H9 (cell line): ENCODE measurements at regions not wholly inside any gene's neighbourhood (a gene's known extent, or its start where the extent isn't known, plus 50 kb on each side); places are given as distances from the start of the nearest gene placed in this dataset.

ENCODE experiments used
- DNase-seq: peaks from one replicate; pipeline ENCODE4 v3.0.0-alpha.2; 2017
- H2AFZ ChIP-seq: one replicate; pipeline ENCODE4 v1.6.1; 2013; ENCODE audit warnings: mild to moderate bottlenecking, low read length, control low read depth, moderate library complexity
- H2AK5ac ChIP-seq: 2 replicates; pipeline ENCODE4 v1.6.1; 2013; ENCODE audit warnings: low read length, control low read depth, mixed read lengths; ENCODE audit not compliant: insufficient read length
- H2BK120ac ChIP-seq: one replicate; pipeline ENCODE4 v1.6.1; 2013; ENCODE audit warnings: low read depth, mild to moderate bottlenecking, low read length, control low read depth, inconsistent platforms; ENCODE audit not compliant: poor library complexity, severe bottlenecking
- H2BK12ac ChIP-seq: 2 replicates; pipeline ENCODE4 v1.6.1; 2013; ENCODE audit warnings: low read length, control low read depth, mixed read lengths, low read depth; ENCODE audit not compliant: insufficient read length
- H2BK15ac ChIP-seq: 2 replicates; pipeline ENCODE4 v1.6.1; 2013; ENCODE audit warnings: low read depth, low read length, control low read depth
- H2BK20ac ChIP-seq: one replicate; pipeline ENCODE4 v1.6.1; 2013; ENCODE audit warnings: low read depth, mild to moderate bottlenecking, low read length, control low read depth, inconsistent platforms; ENCODE audit not compliant: poor library complexity, severe bottlenecking
- H2BK5ac ChIP-seq: 2 replicates; pipeline ENCODE4 v1.6.1; 2013; ENCODE audit warnings: low read length, control low read depth, mixed read lengths; ENCODE audit not compliant: insufficient read length
- H3K14ac ChIP-seq: 2 replicates; pipeline ENCODE4 v1.6.1; 2013; ENCODE audit warnings: low read length, control low read depth; ENCODE audit not compliant: insufficient read depth
- H3K18ac ChIP-seq: 2 replicates; pipeline ENCODE4 v1.6.1; 2013; ENCODE audit warnings: low read depth, mild to moderate bottlenecking, mixed read lengths, low read length, control low read depth; ENCODE audit not compliant: insufficient read length
- H3K23ac ChIP-seq: 2 replicates; pipeline ENCODE4 v1.6.1; 2013; ENCODE audit warnings: low read length, control low read depth, mixed read lengths, low read depth; ENCODE audit not compliant: insufficient read length
- H3K23me2 ChIP-seq: 2 replicates; pipeline ENCODE4 v1.6.1; 2013; ENCODE audit warnings: low read depth, mild to moderate bottlenecking, mixed read lengths, low read length, control low read depth; ENCODE audit not compliant: insufficient read length, poor library complexity, severe bottlenecking
- H3K27ac ChIP-seq: 2 replicates; pipeline ENCODE4 v1.5.1; 2013; ENCODE audit warnings: low read length, control low read depth, mixed read lengths, low read depth; ENCODE audit not compliant: insufficient read length
- H3K27me3 ChIP-seq: 2 replicates; pipeline ENCODE4 v1.6.1; 2013; ENCODE audit warnings: low read length, control low read depth, inconsistent platforms; ENCODE audit not compliant: insufficient read depth
- H3K4ac ChIP-seq: 2 replicates; pipeline ENCODE4 v1.6.1; 2013; ENCODE audit warnings: low read depth, mild to moderate bottlenecking, control low read depth, inconsistent platforms, low read length, moderate library complexity
- H3K4me1 ChIP-seq: 2 replicates; pipeline ENCODE4 v1.6.1; 2013; ENCODE audit warnings: low read length, control low read depth, inconsistent platforms; ENCODE audit not compliant: insufficient read depth
- H3K4me2 ChIP-seq: 2 replicates; pipeline ENCODE4 v1.6.1; 2013; ENCODE audit warnings: low read length, control low read depth, mixed read lengths; ENCODE audit not compliant: insufficient read length, insufficient read depth
- H3K56ac ChIP-seq: 2 replicates; pipeline ENCODE4 v1.6.1; 2013; ENCODE audit warnings: low read depth, mild to moderate bottlenecking, mixed read lengths, low read length, control low read depth; ENCODE audit not compliant: insufficient read length
- H3K79me1 ChIP-seq: 2 replicates; pipeline ENCODE4 v1.6.1; 2013; ENCODE audit warnings: low read depth, mild to moderate bottlenecking, moderate library complexity, low read length, control low read depth, inconsistent platforms; ENCODE audit not compliant: insufficient read depth, poor library complexity, severe bottlenecking
- H3K79me2 ChIP-seq: 2 replicates; pipeline ENCODE4 v1.6.1; 2013; ENCODE audit warnings: low read length, control low read depth, inconsistent platforms; ENCODE audit not compliant: insufficient read depth
- H3K9ac ChIP-seq: 2 replicates; pipeline ENCODE4 v1.6.1; 2013; ENCODE audit warnings: low read length, control low read depth, mixed read lengths; ENCODE audit not compliant: insufficient read length; ENCODE audit errors: extremely low read depth
- H3K9me3 ChIP-seq: one replicate; pipeline ENCODE4 v1.6.1; 2013; ENCODE audit warnings: low read depth, low read length, inconsistent platforms; ENCODE audit not compliant: control insufficient read depth
- H3T11ph ChIP-seq: one replicate; pipeline ENCODE4 v1.6.1; 2013; ENCODE audit warnings: mild to moderate bottlenecking, low read length, control low read depth, inconsistent platforms
- H4K20me1 ChIP-seq: one replicate; pipeline ENCODE4 v1.6.1; 2013; ENCODE audit not compliant: control insufficient read depth, insufficient read length, insufficient read depth
- H4K5ac ChIP-seq: 2 replicates; pipeline ENCODE4 v1.6.1; 2013; ENCODE audit warnings: low read depth, mild to moderate bottlenecking, mixed read lengths, low read length, control low read depth; ENCODE audit not compliant: insufficient read length
- H4K8ac ChIP-seq: replicated peaks from 2 replicates; pipeline ENCODE4 v1.6.1; 2013; ENCODE audit warnings: low read length, control low read depth, mixed read lengths, low read depth; ENCODE audit not compliant: insufficient read length
- H4K91ac ChIP-seq: 2 replicates; pipeline ENCODE4 v1.6.1; 2013; ENCODE audit warnings: low read depth, mild to moderate bottlenecking, moderate library complexity, mixed read lengths, low read length, control low read depth; ENCODE audit not compliant: insufficient read length
- H3K27ac Mint-ChIP-seq, 3 experiments: 2 replicates in 2 of 3; 3 replicates in 1 of 3; pipeline ENCODE4 v1.8.0; 2020 to 2021; ENCODE audit warnings: mixed read lengths in 3 of 3, mild to moderate bottlenecking in 1 of 3, moderate library complexity in 1 of 3
- H3K27me3 Mint-ChIP-seq: 2 replicates; pipeline ENCODE4 v1.8.0; 2021; ENCODE audit warnings: low read depth, mild to moderate bottlenecking, moderate library complexity, mixed read lengths
- H3K36me3 Mint-ChIP-seq, 3 experiments: 2 replicates in 2 of 3; 3 replicates in 1 of 3; pipeline ENCODE4 v1.8.0; 2020 to 2021; ENCODE audit warnings: low read depth in 3 of 3, mixed read lengths in 3 of 3; ENCODE audit not compliant: insufficient read depth in 1 of 3
- H3K4me1 Mint-ChIP-seq, 2 experiments: 2 replicates each; pipeline ENCODE4 v1.8.0; 2020; ENCODE audit warnings: mixed read lengths in 2 of 2
- H3K4me3 Mint-ChIP-seq, 2 experiments: 2 replicates in 1 of 2; 3 replicates in 1 of 2; pipeline ENCODE4 v1.8.0; 2020 to 2021; ENCODE audit warnings: mild to moderate bottlenecking in 2 of 2, mixed read lengths in 2 of 2, moderate library complexity in 1 of 2
- H3K9me3 Mint-ChIP-seq, 2 experiments: 2 replicates in 1 of 2; 3 replicates in 1 of 2; pipeline ENCODE4 v1.8.0; 2020; ENCODE audit warnings: mild to moderate bottlenecking in 2 of 2, mixed read lengths in 2 of 2, moderate library complexity in 1 of 2
- WGBS: extraction: QIAGEN DNeasy Blood & Tissue Kit; methylation state at CpG from one replicate; pipeline ENCODE4 v1.1.7; 2013; ENCODE audit warnings: missing lambda C conversion rate, low lambda C conversion rate, mixed read lengths; ENCODE audit not compliant: insufficient read length; ENCODE audit errors: extremely low coverage; 5-methylcytosine and 5-hydroxymethylcytosine counted together
- TF ChIP-seq, protein P1 (sequence below): fragments of 200-600 bp; sonication (generic); conservative IDR thresholded peaks from 3 replicates; pipeline ENCODE4 v1.8.0; 2021; ENCODE audit warnings: antibody characterized with exemption, mild to moderate bottlenecking

GRCh38 chr13:37294472-37294871 lies 189.0 kb upstream of the CSNK1A1L start:
- no peak overlapping the region for H3K4me3 Mint-ChIP-seq
- Histone ChIP-seq H2BK120ac (no peak overlapping the region), H4K20me1 (no peaks in the 10 kb centered on the region), H3K18ac (no peak overlapping the region), H4K91ac (no peak overlapping the region), H3K56ac (no peak overlapping the region), H3K4ac (no peak overlapping the region), H2BK5ac (no peak overlapping the region), H3K79me2 (no peaks in the 10 kb centered on the region), H3K79me1 (no peaks in the 10 kb centered on the region), H3K23me2 (no peaks in the 10 kb centered on the region), H3K27ac (no peak overlapping the region), H4K5ac (no peak overlapping the region), H3T11ph (no peak overlapping the region), H3K14ac (no peak overlapping the region), H4K8ac (no peak overlapping the region), H2AFZ (no peak overlapping the region), H3K9ac (no peak overlapping the region), H2BK12ac (no peak overlapping the region), H2BK15ac (no peak overlapping the region), H3K9me3 (no peaks in the 10 kb centered on the region), H2BK20ac (no peak overlapping the region), H3K23ac (no peak overlapping the region), H3K4me1 (no peaks in the 10 kb centered on the region), H3K4me2 (no peak overlapping the region), H3K27me3 (no peaks in the 10 kb centered on the region), H2AK5ac (no peak overlapping the region)
- no CpG with 5 or more reads among the region's 6 CpGs for WGBS
- no peaks in the 10 kb centered on the region for H3K9me3 Mint-ChIP-seq
- DNase-seq: no peak
- TF ChIP-seq, protein P1, sequence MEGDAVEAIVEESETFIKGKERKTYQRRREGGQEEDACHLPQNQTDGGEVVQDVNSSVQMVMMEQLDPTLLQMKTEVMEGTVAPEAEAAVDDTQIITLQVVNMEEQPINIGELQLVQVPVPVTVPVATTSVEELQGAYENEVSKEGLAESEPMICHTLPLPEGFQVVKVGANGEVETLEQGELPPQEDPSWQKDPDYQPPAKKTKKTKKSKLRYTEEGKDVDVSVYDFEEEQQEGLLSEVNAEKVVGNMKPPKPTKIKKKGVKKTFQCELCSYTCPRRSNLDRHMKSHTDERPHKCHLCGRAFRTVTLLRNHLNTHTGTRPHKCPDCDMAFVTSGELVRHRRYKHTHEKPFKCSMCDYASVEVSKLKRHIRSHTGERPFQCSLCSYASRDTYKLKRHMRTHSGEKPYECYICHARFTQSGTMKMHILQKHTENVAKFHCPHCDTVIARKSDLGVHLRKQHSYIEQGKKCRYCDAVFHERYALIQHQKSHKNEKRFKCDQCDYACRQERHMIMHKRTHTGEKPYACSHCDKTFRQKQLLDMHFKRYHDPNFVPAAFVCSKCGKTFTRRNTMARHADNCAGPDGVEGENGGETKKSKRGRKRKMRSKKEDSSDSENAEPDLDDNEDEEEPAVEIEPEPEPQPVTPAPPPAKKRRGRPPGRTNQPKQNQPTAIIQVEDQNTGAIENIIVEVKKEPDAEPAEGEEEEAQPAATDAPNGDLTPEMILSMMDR: no peak
- H3K27ac Mint-ChIP-seq: no peak overlapping the region
- H3K4me1 Mint-ChIP-seq: peaks cover 0 to 2% of the 10 kb centered on the region in 2 experiments; a peak in 1 of 4 replicates
- H3K27me3 Mint-ChIP-seq: peaks cover 2% of the 10 kb centered on the region; the same call in 1 of the 2 replicates
- H3K36me3 Mint-ChIP-seq: no peaks in the 10 kb centered on the region
